ENCODE measurements at regions not wholly inside any gene's neighbourhood (a gene's known extent, or its start where the extent isn't known, plus 50 kb on each side); places are given as distances from the start of the nearest gene placed in this dataset.
A peak's percentile ranks its signal among the peaks of the same experiment; 100 is the strongest.

DNA sequence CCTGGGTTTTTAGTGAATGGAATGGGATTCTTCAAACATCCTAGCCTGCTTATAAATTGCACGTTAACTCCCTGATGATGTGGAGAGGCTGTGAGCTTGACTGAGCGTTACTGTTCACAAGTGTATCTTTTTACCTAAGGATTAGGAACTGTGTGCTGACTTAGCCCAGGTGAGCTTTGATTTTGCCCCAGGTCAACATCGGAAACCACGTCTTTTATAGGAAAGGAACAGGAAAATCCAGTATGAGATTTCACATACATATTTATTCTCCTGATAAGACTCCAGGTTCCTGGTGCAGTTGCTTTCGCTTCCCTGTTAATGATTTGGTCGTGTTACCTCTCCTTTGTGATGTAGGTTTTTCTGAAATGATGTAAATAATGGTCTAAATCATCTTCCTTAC lies 103.2 kb upstream of the BASP1 start:
- Histone ChIP-seq H3K23ac (ENCODE audit: low read length) (no peak overlapping the region), H3K4me2 (ENCODE audit: low read length) (no peak overlapping the region), H3K4ac (ENCODE audit: low read depth, low read length) (no peak overlapping the region), H3K9ac (ENCODE audit: low read length) (no peak overlapping the region), H2BK5ac (ENCODE audit: low read depth, low read length, poor library complexity) (no peak overlapping the region), H4K8ac (ENCODE audit: low read depth, low read length) (no peak overlapping the region), H3K18ac (ENCODE audit: low read length) (no peak overlapping the region), H3K79me1 (ENCODE audit: low read length) (no peaks in the 10 kb centered on the region), H2AK5ac (ENCODE audit: low read length) (no peak overlapping the region), H2BK120ac (ENCODE audit: insufficient read depth, low read length, poor library complexity) (no peak overlapping the region), H3K27ac (ENCODE audit: low read depth, low read length) (no peak overlapping the region), H3K79me2 (ENCODE audit: control insufficient read depth, insufficient read depth, low read length, poor library complexity) (no peaks in the 10 kb centered on the region), H2AFZ (ENCODE audit: insufficient read depth, low read length, poor library complexity) (no peak overlapping the region), H3K27me3 (ENCODE audit: insufficient read depth, low read length) (no peaks in the 10 kb centered on the region), H4K12ac (ENCODE audit: low read depth, low read length) (no peak overlapping the region), H4K91ac (ENCODE audit: low read depth, low read length) (no peak overlapping the region), H3K4me1 (ENCODE audit: control insufficient read depth in 1 of 2, insufficient read depth in 2 of 2, low read length in 2 of 2) (peaks cover 1 to 2% of the 10 kb centered on the region in 2 experiments), H3K36me3 (ENCODE audit: control insufficient read depth in 1 of 2, insufficient read depth in 2 of 2, low read length in 2 of 2) (no peaks in the 10 kb centered on the region), H3K9me3 (ENCODE audit: insufficient read depth, low read depth, low read length) (no peaks in the 10 kb centered on the region), H3K4me3 (ENCODE audit: low read depth, low read length) (no peak overlapping the region), H2BK12ac (ENCODE audit: low read length) (no peak overlapping the region), H3K14ac (ENCODE audit: low read length) (no peak overlapping the region)
- peak; percentile 18 to 74 for DNase-seq
- no CpG with 5 or more reads among the region's 6 CpGs for WGBS (ENCODE audit: extremely low coverage, insufficient coverage, insufficient read length)

DNA sequence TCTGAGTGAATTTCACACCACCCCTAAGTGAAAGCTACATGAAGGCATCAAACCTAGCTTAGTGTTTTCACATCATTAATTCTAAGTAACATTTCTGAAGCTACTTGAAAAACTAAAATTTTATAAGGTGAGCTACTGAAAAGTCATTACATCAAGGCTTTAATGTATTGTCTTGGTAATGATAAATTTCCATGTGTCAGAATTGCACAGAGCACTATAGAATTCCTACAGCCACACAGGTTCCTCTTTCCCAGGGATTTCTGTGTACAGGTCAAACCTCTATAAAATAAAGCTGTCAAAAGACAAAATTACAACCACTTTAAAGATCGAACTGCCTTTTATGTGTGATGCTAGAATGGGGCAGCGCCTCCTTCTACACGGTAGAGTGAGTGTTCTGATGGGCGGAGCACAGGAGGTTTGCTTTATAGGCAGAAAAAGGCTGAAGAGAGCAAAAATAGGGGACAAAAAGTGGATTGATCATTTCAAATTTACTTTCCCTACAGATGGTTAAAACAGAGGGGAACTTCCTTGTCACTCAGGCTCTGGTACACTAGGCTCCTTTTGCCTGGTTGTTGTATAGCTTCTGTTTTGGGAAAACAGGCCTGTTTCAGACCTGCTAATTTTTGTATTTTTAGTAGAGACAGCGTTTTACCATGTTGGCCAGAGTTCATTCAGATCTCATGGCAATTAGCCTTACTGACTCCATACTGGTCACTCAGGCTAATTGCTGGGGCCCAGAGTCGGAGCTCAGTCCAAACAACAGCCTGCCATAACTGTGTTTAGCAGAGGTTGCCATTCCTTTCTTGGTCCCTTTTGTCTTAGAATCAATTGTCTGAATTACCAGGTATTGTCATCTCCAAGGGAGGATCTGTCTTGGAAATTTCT lies 102.5 kb upstream of the BASP1 start:
- no peak overlapping the region for H3K18ac ChIP-seq (ENCODE audit: low read length)
- no peak overlapping the region for H2BK12ac ChIP-seq (ENCODE audit: low read length)
- H3K9ac ChIP-seq (ENCODE audit: low read length): no peak overlapping the region
- no peaks in the 10 kb centered on the region for H3K9me3 ChIP-seq (ENCODE audit: insufficient read depth, low read depth, low read length)
- no peaks in the 10 kb centered on the region for H3K79me2 ChIP-seq (ENCODE audit: control insufficient read depth, insufficient read depth, low read length, poor library complexity)
- H3K79me1 ChIP-seq (ENCODE audit: low read length): no peaks in the 10 kb centered on the region
- H3K23ac ChIP-seq (ENCODE audit: low read length): no peak overlapping the region
- H2AK5ac ChIP-seq (ENCODE audit: low read length): no peak overlapping the region
- no peak overlapping the region for H4K91ac ChIP-seq (ENCODE audit: low read depth, low read length)
- H3K27me3 ChIP-seq (ENCODE audit: insufficient read depth, low read length): no peaks in the 10 kb centered on the region
- DNase-seq: no peak
- H3K4me2 ChIP-seq (ENCODE audit: low read length): no peak overlapping the region
- no peak overlapping the region for H2BK5ac ChIP-seq (ENCODE audit: low read depth, low read length, poor library complexity)
- no peak overlapping the region for H3K14ac ChIP-seq (ENCODE audit: low read length)
- H3K36me3 ChIP-seq (ENCODE audit: control insufficient read depth in 1 of 2, insufficient read depth in 2 of 2, low read length in 2 of 2): no peaks in the 10 kb centered on the region
- no peak overlapping the region for H3K4ac ChIP-seq (ENCODE audit: low read depth, low read length)
- H4K8ac ChIP-seq (ENCODE audit: low read depth, low read length): no peak overlapping the region
- H2AFZ ChIP-seq (ENCODE audit: insufficient read depth, low read length, poor library complexity): no peak overlapping the region
- H3K4me3 ChIP-seq (ENCODE audit: low read depth, low read length): no peak overlapping the region
- H3K4me1 ChIP-seq (ENCODE audit: control insufficient read depth in 1 of 2, insufficient read depth in 2 of 2, low read length in 2 of 2): peaks cover 1 to 2% of the 10 kb centered on the region in 2 experiments
- no peak overlapping the region for H3K27ac ChIP-seq (ENCODE audit: low read depth, low read length)
- WGBS (ENCODE audit: extremely low coverage, insufficient coverage, insufficient read length): no CpG with 5 or more reads among the region's 6 CpGs
- no peak overlapping the region for H2BK120ac ChIP-seq (ENCODE audit: insufficient read depth, low read length, poor library complexity)
- H4K12ac ChIP-seq (ENCODE audit: low read depth, low read length): no peak overlapping the region

DNA sequence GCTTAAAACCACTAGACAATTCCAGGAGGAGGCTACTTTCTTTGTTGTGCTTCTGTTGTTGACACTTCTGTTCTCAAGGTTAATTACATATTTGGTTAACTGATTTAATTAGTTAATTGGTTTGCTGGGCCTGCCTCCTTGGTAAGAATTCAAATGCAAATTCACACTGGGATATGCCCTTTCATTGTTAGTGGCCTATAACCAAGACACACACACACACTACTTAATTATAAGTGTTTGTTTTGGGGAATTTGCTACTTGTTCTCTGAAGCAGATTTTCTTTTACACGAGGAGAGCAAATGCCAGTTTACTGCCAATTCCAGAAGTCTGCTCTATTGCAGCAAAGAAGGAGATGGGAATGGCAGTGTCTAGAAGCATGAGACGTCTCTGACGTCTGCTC lies 101.6 kb upstream of the BASP1 start:
- Histone ChIP-seq H3K4me2 (ENCODE audit: low read length) (no peak overlapping the region), H3K79me1 (ENCODE audit: low read length) (no peaks in the 10 kb centered on the region), H2BK5ac (ENCODE audit: low read depth, low read length, poor library complexity) (no peak overlapping the region), H3K14ac (ENCODE audit: low read length) (no peak overlapping the region), H3K23ac (ENCODE audit: low read length) (no peak overlapping the region), H3K27ac (ENCODE audit: low read depth, low read length) (no peak overlapping the region), H3K36me3 (ENCODE audit: control insufficient read depth in 1 of 2, insufficient read depth in 2 of 2, low read length in 2 of 2) (no peaks in the 10 kb centered on the region), H3K79me2 (ENCODE audit: control insufficient read depth, insufficient read depth, low read length, poor library complexity) (no peaks in the 10 kb centered on the region), H3K9me3 (ENCODE audit: insufficient read depth, low read depth, low read length) (peaks cover 1% of the 10 kb centered on the region), H3K27me3 (ENCODE audit: insufficient read depth, low read length) (no peaks in the 10 kb centered on the region), H4K12ac (ENCODE audit: low read depth, low read length) (no peak overlapping the region), H3K9ac (ENCODE audit: low read length) (no peak overlapping the region), H2BK120ac (ENCODE audit: insufficient read depth, low read length, poor library complexity) (no peak overlapping the region), H3K18ac (ENCODE audit: low read length) (no peak overlapping the region), H4K91ac (ENCODE audit: low read depth, low read length) (no peak overlapping the region), H3K4me1 (ENCODE audit: control insufficient read depth in 1 of 2, insufficient read depth in 2 of 2, low read length in 2 of 2) (peaks cover 1 to 2% of the 10 kb centered on the region in 2 experiments), H3K4me3 (ENCODE audit: low read depth, low read length) (no peak overlapping the region), H2AFZ (ENCODE audit: insufficient read depth, low read length, poor library complexity) (no peak overlapping the region), H2AK5ac (ENCODE audit: low read length) (no peak overlapping the region), H2BK12ac (ENCODE audit: low read length) (no peak overlapping the region), H4K8ac (ENCODE audit: low read depth, low read length) (no peak overlapping the region), H3K4ac (ENCODE audit: low read depth, low read length) (no peak overlapping the region)
- DNase-seq: no peak
- no CpG with 5 or more reads among the region's 3 CpGs for WGBS (ENCODE audit: extremely low coverage, insufficient coverage, insufficient read length)

DNA sequence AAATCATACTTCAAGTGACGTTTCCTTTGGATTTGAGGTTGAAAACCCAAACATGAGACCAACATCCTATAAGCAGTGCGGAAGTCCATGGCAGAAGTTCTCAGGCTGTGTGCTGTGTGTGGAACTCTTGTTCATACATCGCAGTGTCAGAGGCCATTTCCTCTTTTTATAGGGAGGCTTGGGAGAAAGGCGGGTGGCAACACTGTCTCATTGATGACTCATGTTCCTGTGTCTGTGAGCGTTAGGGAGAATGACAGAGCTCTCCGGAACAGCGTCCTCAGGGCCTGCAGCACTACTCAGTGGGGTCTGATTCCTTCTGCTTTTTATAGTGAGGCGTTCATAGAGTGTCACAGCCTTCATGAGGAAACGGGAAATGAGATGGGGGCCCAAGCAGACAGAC lies 98.8 kb upstream of the BASP1 start:
- Histone ChIP-seq H3K79me2 (ENCODE audit: control insufficient read depth, insufficient read depth, low read length, poor library complexity) (no peaks in the 10 kb centered on the region), H3K27me3 (ENCODE audit: insufficient read depth, low read length) (no peaks in the 10 kb centered on the region), H2BK12ac (ENCODE audit: low read length) (no peak overlapping the region), H3K4me3 (ENCODE audit: low read depth, low read length) (no peak overlapping the region), H2BK5ac (ENCODE audit: low read depth, low read length, poor library complexity) (no peak overlapping the region), H2AFZ (ENCODE audit: insufficient read depth, low read length, poor library complexity) (no peak overlapping the region), H3K4me1 (ENCODE audit: control insufficient read depth in 1 of 2, insufficient read depth in 2 of 2, low read length in 2 of 2) (peaks cover 10 to 13% of the 10 kb centered on the region in 2 experiments), H3K79me1 (ENCODE audit: low read length) (peaks cover 3% of the 10 kb centered on the region), H3K23ac (ENCODE audit: low read length) (no peak overlapping the region), H4K8ac (ENCODE audit: low read depth, low read length) (no peak overlapping the region), H4K12ac (ENCODE audit: low read depth, low read length) (no peak overlapping the region), H3K14ac (ENCODE audit: low read length) (no peak overlapping the region), H3K27ac (ENCODE audit: low read depth, low read length) (no peak overlapping the region), H3K36me3 (ENCODE audit: control insufficient read depth in 1 of 2, insufficient read depth in 2 of 2, low read length in 2 of 2) (no peaks in the 10 kb centered on the region), H2BK120ac (ENCODE audit: insufficient read depth, low read length, poor library complexity) (no peak overlapping the region), H3K9me3 (ENCODE audit: insufficient read depth, low read depth, low read length) (peaks cover 1% of the 10 kb centered on the region), H3K4me2 (ENCODE audit: low read length) (no peak overlapping the region), H4K91ac (ENCODE audit: low read depth, low read length) (no peak overlapping the region), H3K4ac (ENCODE audit: low read depth, low read length) (no peak overlapping the region), H3K9ac (ENCODE audit: low read length) (no peak overlapping the region), H2AK5ac (ENCODE audit: low read length) (no peak overlapping the region), H3K18ac (ENCODE audit: low read length) (no peak overlapping the region)
- peak; percentile 45 to 54 for DNase-seq
- WGBS (ENCODE audit: extremely low coverage, insufficient coverage, insufficient read length): no CpG with 5 or more reads among the region's 9 CpGs
